A549 (cell line): ENCODE measurements at regions not wholly inside any gene's neighbourhood (a gene's known extent, or its start where the extent isn't known, plus 50 kb on each side); places are given as distances from the start of the nearest gene placed in this dataset.

ENCODE experiments used
- ELK1 ChIP-seq: fragments of 150-350 bp; IDR thresholded peaks from 2 replicates; pipeline ENCODE4 v1.6.1; 2014; ENCODE audit warnings: low read depth, mild to moderate bottlenecking, low read length
- EP300 ChIP-seq, 2 experiments: fragments of >200 bp; sonication (Bioruptor Twin); formaldehyde crosslinking; IDR thresholded peaks; 2 replicates in 1 of 2; 3 replicates in 1 of 2; pipeline ENCODE4 v1.6.1; 2016 to 2017
- JUN ChIP-seq, 2 experiments: fragments of >200 bp; sonication (Bioruptor Twin); formaldehyde crosslinking; IDR thresholded peaks; 2 replicates in 1 of 2; 3 replicates in 1 of 2; pipeline ENCODE4 v1.6.1; 2016 to 2017
- MAZ ChIP-seq: fragments of 150-350 bp; IDR thresholded peaks from 2 replicates; pipeline ENCODE4 v1.6.1; 2014; ENCODE audit warnings: antibody characterized with exemption, low read depth, low read length, borderline replicate concordance
- MYC ChIP-seq: IDR thresholded peaks from 2 replicates; pipeline ENCODE4 v1.6.1; 2012; ENCODE audit warnings: mild to moderate bottlenecking, inconsistent platforms, low read length, improper control_type of control experiment, borderline replicate concordance
- POLR2A ChIP-seq: IDR thresholded peaks from 2 replicates; pipeline ENCODE4 v1.6.1; 2012; ENCODE audit warnings: mild to moderate bottlenecking, low read length

DNA sequence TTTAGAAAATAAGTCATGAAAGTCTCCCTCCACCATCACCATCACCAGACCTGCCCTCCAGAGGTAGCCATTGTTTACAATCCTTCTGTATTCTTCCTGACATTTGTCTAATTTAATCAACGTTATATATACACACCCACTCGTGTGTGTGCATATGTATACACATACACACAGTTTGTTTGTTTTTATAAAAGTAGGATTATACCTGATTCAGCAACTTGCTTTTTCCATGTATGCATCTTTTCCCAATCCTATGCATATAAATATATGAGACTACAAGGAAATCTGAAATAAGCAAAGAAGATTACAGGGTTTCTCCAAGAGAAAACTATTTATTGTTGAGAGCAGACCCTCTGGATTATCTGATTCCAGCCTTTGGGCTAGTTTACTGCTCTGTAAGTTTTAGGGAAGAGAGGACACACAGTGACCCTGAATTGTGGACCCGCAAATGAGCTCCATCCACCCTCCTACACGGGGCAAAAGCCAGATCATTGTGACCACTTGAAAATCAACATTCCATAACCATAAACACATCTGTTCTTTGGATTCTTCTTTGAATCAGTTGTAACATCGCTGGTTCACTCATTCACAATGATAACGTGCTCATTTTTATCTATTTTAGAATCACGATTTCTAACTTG, 104.3 kb downstream of the CPN2 start:
- TF ChIP-seq POLR2A (no peak), MYC (no peak), JUN (IDR thresholded peaks at IDR 0.05) (no peak), ELK1 (no peak), MAZ (no peak), EP300 (IDR thresholded peaks at IDR 0.05) (no peak)
